Panc1 (cell line): ENCODE measurements at regions not wholly inside any gene's neighbourhood (a gene's known extent, or its start where the extent isn't known, plus 50 kb on each side); places are given as distances from the start of the nearest gene placed in this dataset.

Experiments
- ATAC-seq: fragments of 200-7000 bp; cut with Tn5 transposase; 2 replicates; pipeline ENCODE4 v1.9.1; 2020; ENCODE audit warnings: mild to moderate bottlenecking, moderate library complexity
- BruUV-seq: library from RNA; stranded (reverse); fragments of 400-500 nt; replicated peaks from 2 replicates; lab custom pipeline; 2021; lab: Mats Ljungman, UMichigan
- CTCF ChIA-PET: fragments of 300-600 bp; sonication (Branson Sonifier 250); formaldehyde crosslinking; loops from one replicate; lab custom pipeline; 2022; ENCODE audit warnings: antibody characterized with exemption; lab: Charles Lee
- POLR2A ChIA-PET: fragments of 300-600 bp; sonication (Branson Sonifier 250); formaldehyde crosslinking; loops from one replicate; lab custom pipeline; 2022; ENCODE audit warnings: antibody characterized with exemption; lab: Charles Lee
- DNase-seq: peaks from one replicate; pipeline ENCODE4 v3.0.0-alpha.2; 2010; ENCODE audit warnings: low read depth, low spot score
- H3K27ac ChIP-seq: 2 replicates; pipeline ENCODE4 v1.5.1; 2011; ENCODE audit warnings: mild to moderate bottlenecking, low read length, inconsistent platforms
- H3K27me3 ChIP-seq: fragments of 200-500 bp; sonication (Bioruptor generic); 2 replicates; pipeline ENCODE4 v1.6.0; 2014; ENCODE audit warnings: low read length, inconsistent platforms; ENCODE audit not compliant: control insufficient read depth, insufficient read depth
- H3K36me3 ChIP-seq: fragments of 200-500 bp; sonication (Bioruptor generic); 2 replicates; pipeline ENCODE4 v1.5.1; 2014; ENCODE audit warnings: inconsistent platforms, mild to moderate bottlenecking, low read length, moderate library complexity; ENCODE audit not compliant: control insufficient read depth, insufficient read depth
- H3K4me1 ChIP-seq: 2 replicates; pipeline ENCODE4 v1.5.1; 2011; ENCODE audit warnings: inconsistent platforms, mild to moderate bottlenecking, low read length, moderate library complexity; ENCODE audit not compliant: control insufficient read depth, insufficient read depth
- H3K4me3 ChIP-seq, 2 experiments: 2 replicates each; pipeline ENCODE4 v1.5.1; 2011 to 2012; ENCODE audit warnings: low read depth in 2 of 2, low read length in 2 of 2, mild to moderate bottlenecking in 2 of 2, inconsistent platforms in 1 of 2, moderate library complexity in 1 of 2
- H3K9me3 ChIP-seq: fragments of 200-500 bp; sonication (Bioruptor generic); 2 replicates; pipeline ENCODE4 v1.5.1; 2014; ENCODE audit warnings: low read depth, mild to moderate bottlenecking, inconsistent platforms, low read length, moderate library complexity; ENCODE audit not compliant: control insufficient read depth, insufficient read depth
- POLR2AphosphoS5 ChIP-seq: IDR thresholded peaks from 2 replicates; pipeline ENCODE4 v1.6.1; 2012; ENCODE audit warnings: mild to moderate bottlenecking, low read depth, low read length, moderate library complexity
- SIN3A ChIP-seq: IDR thresholded peaks from 2 replicates; pipeline ENCODE4 v1.6.1; 2012; ENCODE audit warnings: low read depth, mild to moderate bottlenecking, low read length, moderate library complexity, borderline replicate concordance; ENCODE audit not compliant: insufficient read depth
- TCF7L2 ChIP-seq: IDR thresholded peaks from 2 replicates; pipeline ENCODE4 v1.6.1; 2011; ENCODE audit warnings: mild to moderate bottlenecking, low read depth, low read length, inconsistent platforms
- in situ Hi-C: cut with HindIII; loops from 2 replicates; pipeline ENCODE4 v1.10.0; 2016; ENCODE audit warnings: low sequenced_read_pairs, low pct_unique_long_range_greater_than_20kb
- intact Hi-C: fragments of 100-400 bp; cut with micrococcal nuclease; formaldehyde crosslinking; loops from one replicate; pipeline ENCODE4 v1.10.0; 2022; ENCODE audit not compliant: unreplicated experiment
- TF ChIP-seq, protein P1 (sequence below), 2 experiments: IDR thresholded peaks; 2 replicates each; pipeline ENCODE4 v1.6.1; 2011 to 2012; ENCODE audit warnings: low read depth in 2 of 2, control low read depth in 1 of 2, low read length in 1 of 2, mild to moderate bottlenecking in 1 of 2, moderate library complexity in 1 of 2; ENCODE audit not compliant: insufficient read depth in 1 of 2
- TF ChIP-seq, protein P2 (sequence below): fragments of 450-650 bp; IDR thresholded peaks from 2 replicates; pipeline ENCODE4 v1.5.1; 2017; ENCODE audit warnings: mild to moderate bottlenecking

DNA sequence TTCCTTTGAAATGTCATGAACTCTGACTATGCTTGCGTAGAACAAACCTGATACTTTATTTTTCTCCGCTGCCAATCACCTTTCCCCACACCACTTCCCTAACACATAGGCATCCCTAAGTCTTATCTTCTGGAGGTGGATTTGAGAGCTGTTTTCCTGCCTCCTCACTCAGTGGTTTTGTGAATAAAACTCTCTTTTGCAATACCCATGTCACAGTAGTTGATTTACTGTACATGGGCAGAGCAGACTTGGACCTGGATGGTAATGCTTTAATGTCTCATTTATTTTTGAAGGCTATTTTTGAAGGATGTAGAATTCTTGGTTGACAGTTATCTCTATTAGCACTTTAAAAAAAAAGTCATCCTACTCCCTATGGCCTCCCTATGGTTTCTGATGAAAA is 881.8 kb downstream of the SLITRK5 start:
- Histone ChIP-seq H3K27me3 (no peaks in the 10 kb centered on the region), H3K27ac (no peak overlapping the region), H3K4me3 (no peak overlapping the region), H3K4me1 (no peaks in the 10 kb centered on the region), H3K36me3 (no peaks in the 10 kb centered on the region), H3K9me3 (no peaks in the 10 kb centered on the region)
- in situ Hi-C loops: no loop called here
- ChIA-PET POLR2A (no interaction called here), CTCF (no interaction called here)
- ATAC-seq: no peak
- TF ChIP-seq, protein P1, sequence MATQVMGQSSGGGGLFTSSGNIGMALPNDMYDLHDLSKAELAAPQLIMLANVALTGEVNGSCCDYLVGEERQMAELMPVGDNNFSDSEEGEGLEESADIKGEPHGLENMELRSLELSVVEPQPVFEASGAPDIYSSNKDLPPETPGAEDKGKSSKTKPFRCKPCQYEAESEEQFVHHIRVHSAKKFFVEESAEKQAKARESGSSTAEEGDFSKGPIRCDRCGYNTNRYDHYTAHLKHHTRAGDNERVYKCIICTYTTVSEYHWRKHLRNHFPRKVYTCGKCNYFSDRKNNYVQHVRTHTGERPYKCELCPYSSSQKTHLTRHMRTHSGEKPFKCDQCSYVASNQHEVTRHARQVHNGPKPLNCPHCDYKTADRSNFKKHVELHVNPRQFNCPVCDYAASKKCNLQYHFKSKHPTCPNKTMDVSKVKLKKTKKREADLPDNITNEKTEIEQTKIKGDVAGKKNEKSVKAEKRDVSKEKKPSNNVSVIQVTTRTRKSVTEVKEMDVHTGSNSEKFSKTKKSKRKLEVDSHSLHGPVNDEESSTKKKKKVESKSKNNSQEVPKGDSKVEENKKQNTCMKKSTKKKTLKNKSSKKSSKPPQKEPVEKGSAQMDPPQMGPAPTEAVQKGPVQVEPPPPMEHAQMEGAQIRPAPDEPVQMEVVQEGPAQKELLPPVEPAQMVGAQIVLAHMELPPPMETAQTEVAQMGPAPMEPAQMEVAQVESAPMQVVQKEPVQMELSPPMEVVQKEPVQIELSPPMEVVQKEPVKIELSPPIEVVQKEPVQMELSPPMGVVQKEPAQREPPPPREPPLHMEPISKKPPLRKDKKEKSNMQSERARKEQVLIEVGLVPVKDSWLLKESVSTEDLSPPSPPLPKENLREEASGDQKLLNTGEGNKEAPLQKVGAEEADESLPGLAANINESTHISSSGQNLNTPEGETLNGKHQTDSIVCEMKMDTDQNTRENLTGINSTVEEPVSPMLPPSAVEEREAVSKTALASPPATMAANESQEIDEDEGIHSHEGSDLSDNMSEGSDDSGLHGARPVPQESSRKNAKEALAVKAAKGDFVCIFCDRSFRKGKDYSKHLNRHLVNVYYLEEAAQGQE (IDR thresholded peaks at IDR 0.05; ENCODE audit: insufficient read depth in 1 of 2, low read depth in 2 of 2, low read length in 1 of 2): no peak
- no peak for TF ChIP-seq POLR2AphosphoS5
- TF ChIP-seq TCF7L2: no peak
- TF ChIP-seq, protein P2, sequence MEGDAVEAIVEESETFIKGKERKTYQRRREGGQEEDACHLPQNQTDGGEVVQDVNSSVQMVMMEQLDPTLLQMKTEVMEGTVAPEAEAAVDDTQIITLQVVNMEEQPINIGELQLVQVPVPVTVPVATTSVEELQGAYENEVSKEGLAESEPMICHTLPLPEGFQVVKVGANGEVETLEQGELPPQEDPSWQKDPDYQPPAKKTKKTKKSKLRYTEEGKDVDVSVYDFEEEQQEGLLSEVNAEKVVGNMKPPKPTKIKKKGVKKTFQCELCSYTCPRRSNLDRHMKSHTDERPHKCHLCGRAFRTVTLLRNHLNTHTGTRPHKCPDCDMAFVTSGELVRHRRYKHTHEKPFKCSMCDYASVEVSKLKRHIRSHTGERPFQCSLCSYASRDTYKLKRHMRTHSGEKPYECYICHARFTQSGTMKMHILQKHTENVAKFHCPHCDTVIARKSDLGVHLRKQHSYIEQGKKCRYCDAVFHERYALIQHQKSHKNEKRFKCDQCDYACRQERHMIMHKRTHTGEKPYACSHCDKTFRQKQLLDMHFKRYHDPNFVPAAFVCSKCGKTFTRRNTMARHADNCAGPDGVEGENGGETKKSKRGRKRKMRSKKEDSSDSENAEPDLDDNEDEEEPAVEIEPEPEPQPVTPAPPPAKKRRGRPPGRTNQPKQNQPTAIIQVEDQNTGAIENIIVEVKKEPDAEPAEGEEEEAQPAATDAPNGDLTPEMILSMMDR: no peak
- no peak for TF ChIP-seq SIN3A
- DNase-seq: no peak
- intact Hi-C loops: no loop called here
- no TSS peak for BruUV-seq

DNA sequence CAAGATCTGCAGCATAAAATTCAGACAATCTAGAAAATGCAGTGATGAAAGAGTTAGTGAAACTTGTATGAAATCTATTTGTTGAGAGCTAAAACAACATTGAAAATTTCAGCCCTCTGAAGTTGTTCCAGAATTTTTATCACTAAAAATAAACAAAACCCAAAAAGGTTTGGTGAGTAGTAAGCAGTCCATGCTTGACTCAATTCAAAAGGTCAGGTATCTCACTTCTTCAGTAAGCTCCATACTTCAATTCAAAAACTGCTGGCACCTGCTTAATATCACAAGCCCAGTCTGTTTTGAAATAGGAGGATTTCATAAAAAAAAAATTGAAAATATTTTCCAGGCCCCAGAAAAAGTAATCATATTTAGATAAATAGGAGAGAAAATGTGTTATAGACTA is 894.4 kb downstream of the SLITRK5 start:
- CTCF ChIA-PET: no interaction called here
- no TSS peak for BruUV-seq
- DNase-seq: no peak
- POLR2A ChIA-PET: no interaction called here
- Histone ChIP-seq H3K4me3 (no peak overlapping the region), H3K27me3 (no peaks in the 10 kb centered on the region), H3K27ac (no peak overlapping the region), H3K36me3 (no peaks in the 10 kb centered on the region), H3K9me3 (no peaks in the 10 kb centered on the region), H3K4me1 (no peaks in the 10 kb centered on the region)
- intact Hi-C loops: no loop called here
- in situ Hi-C loops: no loop called here
- no peak for ATAC-seq
- TF ChIP-seq TCF7L2: no peak
- TF ChIP-seq, protein P2: no peak
- TF ChIP-seq, protein P1 (IDR thresholded peaks at IDR 0.05; ENCODE audit: insufficient read depth in 1 of 2, low read depth in 2 of 2, low read length in 1 of 2): no peak
- TF ChIP-seq SIN3A: no peak
- TF ChIP-seq POLR2AphosphoS5: no peak
